Stimulated activated CD8-positive, alpha-beta memory T cell treated with anti-CD3 and anti-CD28 coated beads, Interleukin-7, amount 100 ng/mL, for 4 hours (primary cell): ENCODE measurements at regions not wholly inside any gene's neighbourhood (a gene's known extent, or its start where the extent isn't known, plus 50 kb on each side); places are given as distances from the start of the nearest gene placed in this dataset.

Experiments
- DNase-seq, 2 donors: peaks; one replicate each; pipeline ENCODE4 v3.0.0-alpha.2; 2020; ENCODE audit warnings: low read depth in 2 of 2

DNA sequence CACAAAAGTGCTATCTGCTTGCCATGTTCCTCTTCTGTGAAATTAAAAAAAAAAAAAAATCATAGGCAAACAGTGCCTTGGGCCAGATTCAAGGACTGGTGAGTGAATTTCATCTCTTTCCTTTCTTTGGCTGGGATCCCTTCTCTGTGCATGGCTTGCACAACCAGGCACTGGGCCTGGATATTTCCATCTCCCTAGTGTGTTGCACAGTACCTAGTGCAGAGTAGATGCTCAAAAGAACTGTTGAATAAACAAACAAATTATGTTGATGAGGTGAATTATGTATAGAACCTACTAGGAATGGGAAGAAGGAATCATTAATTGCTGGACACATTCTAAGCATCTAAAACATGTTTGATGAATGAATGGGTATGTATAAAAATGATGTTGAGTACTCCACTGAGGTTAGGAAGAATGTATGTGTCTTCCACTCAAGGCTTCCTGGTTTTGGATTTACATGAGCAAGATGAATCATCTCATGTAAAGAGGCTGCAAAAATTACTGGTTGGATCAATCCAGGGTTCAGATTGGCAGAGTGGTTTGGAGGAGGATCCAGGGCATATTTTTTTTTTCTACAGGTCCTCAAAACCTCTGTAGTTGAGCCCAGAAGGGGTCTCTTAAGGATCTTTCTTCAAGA is 93.2 kb downstream of the EMP1 start:
- DNase-seq = no peak

DNA sequence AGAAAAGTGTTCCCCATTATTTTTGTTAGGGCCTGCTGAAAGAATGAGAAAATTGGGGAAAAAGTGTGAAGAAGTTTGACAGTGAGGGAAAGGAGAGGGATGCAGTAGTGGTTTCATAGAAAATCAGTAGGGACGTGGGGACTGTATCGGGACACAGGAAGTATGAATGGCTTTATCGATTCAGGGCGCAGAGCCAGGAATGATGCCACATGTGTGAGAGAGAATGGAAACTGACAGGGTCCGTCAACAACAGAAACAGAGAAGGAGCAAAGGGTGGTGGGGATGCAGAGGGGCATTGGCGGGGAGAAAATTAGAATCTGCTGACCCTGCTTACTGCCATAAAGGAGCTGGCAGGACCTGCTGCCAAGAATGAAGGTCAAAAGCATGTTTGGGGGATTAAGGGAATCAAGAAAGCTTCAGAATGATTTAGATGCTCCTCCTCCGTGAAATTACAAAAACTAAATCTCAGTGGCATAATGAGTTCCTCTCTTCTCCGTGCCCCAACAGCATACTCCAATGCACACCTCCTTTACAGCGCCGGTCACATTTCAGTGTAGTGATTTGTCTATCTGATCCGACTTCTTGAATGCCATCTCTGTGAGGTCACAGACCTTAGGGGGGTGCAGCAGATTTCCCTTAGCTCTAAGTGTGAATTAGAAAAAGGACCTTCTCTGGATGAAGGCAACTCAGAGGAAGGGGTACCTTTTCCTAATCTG is 92.6 kb downstream of the EMP1 start:
- DNase-seq = no peak

DNA sequence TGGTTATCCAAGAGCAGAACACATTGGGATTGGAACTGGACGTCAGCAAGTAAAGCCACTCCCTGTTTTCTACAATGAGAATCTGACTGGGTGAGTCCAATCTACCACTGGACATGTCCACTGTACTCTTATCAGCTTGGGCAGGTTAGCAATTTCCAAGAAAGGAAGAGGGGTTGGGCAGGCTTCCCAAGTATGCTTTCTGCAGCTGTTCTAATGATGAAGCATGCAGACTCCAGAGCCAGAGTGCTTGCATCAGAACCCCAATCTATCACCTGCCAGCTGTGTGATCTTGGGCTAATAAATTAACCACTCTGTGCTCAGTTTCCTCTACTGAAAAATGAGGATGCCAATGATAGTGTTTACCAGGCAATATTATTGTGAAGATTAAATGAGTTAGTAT is 92.0 kb downstream of the EMP1 start:
- no peak for DNase-seq

DNA sequence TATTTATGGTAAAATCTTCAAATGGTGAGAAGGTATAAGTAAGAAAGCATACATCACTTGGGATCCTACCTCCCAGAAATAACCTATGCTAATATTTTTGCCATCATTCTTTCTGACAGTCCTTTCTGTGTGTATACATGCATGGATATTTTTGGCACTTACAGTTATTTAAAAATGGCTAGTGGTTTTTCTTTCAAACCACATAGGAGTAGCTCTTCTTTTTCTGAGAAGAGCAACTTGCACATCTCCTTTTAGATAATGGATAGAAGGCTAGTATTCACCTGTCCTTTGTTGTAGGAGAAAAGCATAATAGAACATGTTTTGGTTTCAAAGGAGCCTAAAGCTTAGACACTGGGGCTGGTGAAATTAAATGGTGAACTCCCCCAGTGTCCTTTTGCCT is 87.3 kb downstream of the EMP1 start:
- DNase-seq = no peak

DNA sequence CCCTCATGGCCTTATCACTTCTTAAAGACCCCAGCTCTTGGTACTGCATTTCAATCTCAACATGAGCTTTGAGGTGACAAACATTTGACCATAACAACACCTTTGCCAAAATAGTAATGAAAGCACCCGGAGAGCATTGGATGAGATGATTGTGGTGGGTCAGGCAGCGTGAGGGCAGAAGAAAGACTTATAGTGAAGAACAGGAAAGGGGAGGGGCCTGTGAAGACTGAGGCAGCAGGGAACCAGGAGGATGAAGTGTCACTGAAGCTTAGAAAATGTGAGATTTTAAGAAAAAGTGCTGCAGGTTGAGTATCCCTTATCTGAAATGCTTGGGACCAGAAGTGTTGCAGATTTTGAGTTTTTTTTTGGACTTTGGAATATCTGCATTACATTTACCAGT is 86.3 kb downstream of the EMP1 start:
- DNase-seq = no peak

DNA sequence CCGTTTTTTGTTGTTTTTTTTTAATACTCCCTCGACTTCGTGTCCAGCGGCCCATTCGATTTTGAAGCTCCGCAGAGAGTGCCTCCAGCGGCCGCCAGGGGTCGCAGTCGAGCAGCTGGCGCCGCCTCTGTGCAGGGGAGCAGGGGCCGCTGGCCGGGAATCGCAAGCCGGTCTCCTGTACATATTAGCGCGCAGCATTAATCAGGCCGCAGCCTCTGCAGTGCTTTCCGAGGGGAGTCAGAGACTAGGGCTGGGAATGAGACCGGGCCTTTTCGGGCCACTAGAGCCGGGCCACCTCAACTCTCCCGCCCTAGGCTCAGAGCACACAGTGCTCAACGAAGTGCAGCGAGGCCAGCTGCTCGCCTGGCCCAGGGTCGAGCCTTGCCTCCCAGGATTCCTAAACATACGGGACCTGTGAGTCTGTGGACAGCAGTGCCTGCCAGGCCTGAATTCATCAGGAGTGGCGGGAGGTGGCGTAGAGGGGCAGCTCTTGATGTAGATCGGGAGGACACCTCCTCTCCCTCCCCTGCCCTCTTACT is 81.8 kb downstream of the EMP1 start:
- peak; percentile 10 to 29 for DNase-seq

DNA sequence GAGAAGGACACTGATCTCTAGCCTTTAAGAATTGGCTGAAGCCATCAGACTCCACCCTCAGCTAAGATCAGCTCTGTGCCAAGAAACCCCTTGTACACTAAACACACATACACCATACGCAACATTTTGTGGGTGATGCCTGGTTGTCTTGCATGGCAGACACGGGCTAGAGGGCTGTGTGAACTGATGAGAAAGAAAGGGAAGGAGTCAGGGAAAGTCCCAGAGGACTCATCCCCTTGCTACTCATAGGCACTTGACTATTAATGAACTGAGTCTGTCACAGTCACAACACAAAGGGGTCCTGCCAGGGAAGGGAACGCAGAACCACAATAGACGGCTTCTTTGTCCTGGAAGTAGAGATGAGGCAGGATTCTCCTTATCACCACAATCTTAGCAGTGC is 80.8 kb downstream of the EMP1 start:
- no peak for DNase-seq

DNA sequence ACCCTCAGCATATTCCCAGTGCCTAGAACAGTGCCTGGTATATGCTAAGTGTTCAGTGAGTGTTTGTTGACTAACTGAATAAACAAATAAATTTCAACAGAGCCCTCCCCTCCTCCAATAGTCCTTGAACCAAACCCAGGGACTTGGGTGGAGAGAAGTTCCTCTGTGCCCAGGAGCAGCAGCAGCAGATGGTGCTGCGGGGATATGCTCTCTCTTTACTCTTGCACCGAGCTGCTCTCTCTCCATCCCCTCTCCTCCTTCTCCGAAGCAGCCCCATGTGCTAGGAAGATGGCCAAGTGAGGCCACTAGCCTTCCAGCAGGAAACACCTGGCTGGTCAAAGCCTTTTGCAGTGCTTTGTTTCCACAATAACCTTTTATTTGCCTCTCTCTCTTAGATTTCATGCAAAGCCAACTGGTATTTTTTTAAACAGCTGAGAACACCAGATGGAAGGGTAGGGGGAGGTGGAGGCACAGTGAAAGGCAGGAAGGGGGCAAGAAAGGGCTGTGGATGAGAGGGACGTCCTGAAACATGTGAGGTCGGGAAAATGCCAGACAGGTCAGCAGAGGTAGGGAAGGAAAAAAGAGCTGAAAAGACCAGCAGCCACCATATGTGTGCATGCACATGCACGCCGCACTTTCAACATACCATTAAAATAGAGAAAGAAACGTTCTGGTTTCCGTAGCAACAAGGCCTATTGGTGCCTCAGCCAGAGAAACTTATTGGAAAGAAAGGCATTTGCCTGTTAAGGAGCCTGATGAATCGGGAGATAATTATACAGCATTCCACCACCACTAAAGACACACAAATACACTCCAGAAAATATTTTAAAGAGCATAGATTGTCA is 78.9 kb downstream of the EMP1 start:
- DNase-seq = no peak

DNA sequence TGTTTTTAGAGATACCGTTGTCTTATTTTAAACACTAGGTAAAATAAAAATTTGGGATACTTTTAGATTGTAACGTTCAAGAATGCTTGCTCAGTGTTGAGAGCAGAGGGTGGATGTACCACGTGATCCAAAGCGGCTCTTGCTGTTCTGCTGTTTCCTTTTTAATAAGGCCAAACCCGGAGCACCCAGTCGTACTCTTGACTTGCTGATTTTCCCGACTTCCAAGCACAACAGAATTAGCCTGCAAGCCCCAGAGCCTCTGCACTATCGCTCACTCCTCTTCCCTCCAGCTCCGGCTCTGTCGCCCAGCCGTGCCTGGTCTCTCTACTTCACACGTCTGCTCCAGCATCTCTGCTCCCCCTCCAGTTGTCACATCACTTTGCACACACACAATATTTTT is 77.3 kb downstream of the EMP1 start:
- DNase-seq = no peak

DNA sequence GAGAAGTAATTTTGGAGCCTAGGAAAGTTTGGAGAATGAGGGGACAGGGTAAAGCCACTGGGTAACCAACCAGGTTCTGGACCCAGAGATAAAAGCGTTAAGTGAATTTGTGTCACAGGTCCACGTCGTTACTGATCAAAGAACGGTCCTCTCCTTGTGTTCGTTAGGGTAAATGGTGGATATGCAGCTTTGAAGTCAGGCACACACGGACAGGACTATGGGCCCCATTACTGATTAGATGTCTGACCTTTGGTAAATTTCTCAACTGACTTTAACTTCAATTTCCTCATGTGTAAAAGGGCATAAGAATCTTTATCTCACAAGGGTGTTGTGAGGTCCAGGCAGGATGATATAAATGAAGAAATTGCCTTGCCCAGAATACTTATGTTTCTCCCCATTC is 76.6 kb downstream of the EMP1 start:
- no peak for DNase-seq

DNA sequence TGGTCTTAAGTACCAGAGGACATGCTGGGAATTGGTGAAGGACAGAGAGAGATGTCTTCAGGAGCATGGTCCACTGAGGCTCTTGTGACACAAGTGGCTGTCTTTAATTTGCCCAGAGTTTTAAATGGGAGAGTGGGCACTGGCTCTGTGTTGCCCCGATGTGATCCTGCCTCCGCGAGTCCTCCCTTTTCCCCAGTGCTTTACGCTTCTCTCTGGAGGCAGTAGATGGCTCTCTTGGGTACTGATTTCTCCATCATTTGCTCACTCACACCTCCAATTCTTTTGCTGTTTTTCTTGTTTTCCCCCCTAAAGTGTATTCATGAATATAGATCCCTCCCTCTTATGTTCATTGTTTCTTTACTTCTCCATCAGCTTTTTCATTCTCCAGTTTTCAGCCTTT is 74.3 kb downstream of the EMP1 start:
- no peak for DNase-seq
